KOPT-K1 (cell line): ENCODE measurements at regions not wholly inside any gene's neighbourhood (a gene's known extent, or its start where the extent isn't known, plus 50 kb on each side); places are given as distances from the start of the nearest gene placed in this dataset.

Experiments used
- H3K27ac ChIP-seq: fragments of 200-600 bp; sonication (generic); 2 replicates; pipeline ENCODE4 v1.5.1; 2016; ENCODE audit warnings: antibody characterized with exemption, mild to moderate bottlenecking, low read depth, low read length; ENCODE audit not compliant: poor library complexity, severe bottlenecking
- H3K36me3 ChIP-seq: fragments of 200-600 bp; sonication (generic); 2 replicates; pipeline ENCODE4 v1.5.1; 2017; ENCODE audit warnings: antibody characterized with exemption, mild to moderate bottlenecking, low read length, moderate library complexity; ENCODE audit not compliant: insufficient read depth
- H3K9me3 ChIP-seq: fragments of 200-600 bp; sonication (generic); 2 replicates; pipeline ENCODE4 v1.5.1; 2017; ENCODE audit warnings: antibody characterized with exemption, low read length, mild to moderate bottlenecking; ENCODE audit not compliant: insufficient read depth, poor library complexity, severe bottlenecking

DNA sequence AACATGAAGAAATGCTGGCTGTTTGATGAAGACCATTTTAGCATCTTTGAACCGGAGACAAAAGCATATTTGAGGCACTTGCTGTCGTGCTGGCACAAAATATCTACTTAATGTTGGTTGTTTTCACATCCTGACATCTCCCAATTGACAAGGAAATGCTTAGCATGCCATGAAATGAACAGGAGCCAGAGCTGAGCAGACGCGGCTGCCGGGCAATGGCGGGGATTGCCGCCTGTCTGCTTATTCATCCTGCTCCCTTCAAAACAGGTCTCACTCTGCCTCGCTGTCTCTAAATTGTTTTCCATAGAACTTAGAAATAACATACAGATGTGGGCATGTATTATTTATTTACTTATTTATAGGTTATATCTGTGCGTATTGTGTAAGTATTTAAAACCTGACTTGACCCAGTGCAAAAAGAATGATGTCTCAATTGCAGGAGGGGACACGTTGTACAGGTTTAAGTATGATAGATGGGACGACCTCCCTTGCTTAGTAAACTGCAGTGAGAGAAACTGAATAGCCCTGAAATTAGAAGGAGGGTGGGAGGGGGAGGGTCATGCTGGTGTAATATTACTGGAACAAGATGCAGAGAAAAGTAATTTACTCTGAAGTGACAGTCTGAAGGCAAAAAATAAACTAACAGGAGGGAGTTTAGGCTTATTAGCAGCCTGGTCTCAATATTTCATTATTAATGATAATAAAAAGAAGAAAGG lies 590.4 kb upstream of the PLXNA2 start:
- Histone ChIP-seq H3K36me3 (no peaks in the 10 kb centered on the region), H3K27ac (no peak overlapping the region)

GRCh38 chr1:208835097-208835463 lies 590.9 kb upstream of the PLXNA2 start:
- Histone ChIP-seq H3K27ac (no peak overlapping the region), H3K36me3 (no peaks in the 10 kb centered on the region), H3K9me3 (no peaks in the 10 kb centered on the region)

More for the DNA sequence above, 590.4 kb upstream of the PLXNA2 start:
- no peaks in the 10 kb centered on the region for H3K9me3 ChIP-seq

- H3K9me3 ChIP-seq = no peaks in the 10 kb centered on the region
- no peak overlapping the region for H3K27ac ChIP-seq
- no peaks in the 10 kb centered on the region for H3K36me3 ChIP-seq
Measured at GRCh38 chr1:208835781-208836180, 591.6 kb upstream of the PLXNA2 start.

GRCh38 chr1:208837242-208837641 lies 593.1 kb upstream of the PLXNA2 start:
- Histone ChIP-seq H3K36me3 (no peaks in the 10 kb centered on the region), H3K9me3 (no peaks in the 10 kb centered on the region)

GRCh38 chr1:208841436-208841835 lies 597.3 kb upstream of the PLXNA2 start:
- H3K27ac ChIP-seq = no peak overlapping the region
- no peaks in the 10 kb centered on the region for H3K36me3 ChIP-seq
- H3K9me3 ChIP-seq = no peaks in the 10 kb centered on the region

More at GRCh38 chr1:208837242-208837641, 593.1 kb upstream of the PLXNA2 start:
- no peak overlapping the region for H3K27ac ChIP-seq

DNA sequence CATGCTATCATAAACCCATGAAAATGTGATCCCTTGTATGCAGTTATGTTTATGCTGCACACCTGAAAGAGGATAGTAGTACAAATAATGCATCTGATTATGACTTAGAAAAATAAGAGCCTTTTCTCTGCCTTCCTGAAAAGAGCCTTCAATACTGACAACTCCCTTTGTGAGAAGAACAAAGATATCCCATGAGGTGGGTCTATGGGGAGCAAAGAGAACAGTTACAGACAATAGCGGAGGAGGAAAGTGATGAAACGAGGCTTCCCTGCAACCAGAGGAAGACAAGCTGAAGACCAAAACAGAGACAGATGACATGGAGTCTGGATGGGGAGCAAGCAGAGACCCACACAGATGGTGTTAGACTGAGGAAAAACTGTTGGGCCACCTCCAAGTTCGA lies 598.3 kb upstream of the PLXNA2 start:
- H3K36me3 ChIP-seq = no peaks in the 10 kb centered on the region
- H3K27ac ChIP-seq = no peak overlapping the region
- H3K9me3 ChIP-seq = no peaks in the 10 kb centered on the region

GRCh38 chr1:208844158-208844557 lies 600.0 kb upstream of the PLXNA2 start:
- H3K9me3 ChIP-seq = no peaks in the 10 kb centered on the region
- no peaks in the 10 kb centered on the region for H3K36me3 ChIP-seq
- no peak overlapping the region for H3K27ac ChIP-seq

DNA sequence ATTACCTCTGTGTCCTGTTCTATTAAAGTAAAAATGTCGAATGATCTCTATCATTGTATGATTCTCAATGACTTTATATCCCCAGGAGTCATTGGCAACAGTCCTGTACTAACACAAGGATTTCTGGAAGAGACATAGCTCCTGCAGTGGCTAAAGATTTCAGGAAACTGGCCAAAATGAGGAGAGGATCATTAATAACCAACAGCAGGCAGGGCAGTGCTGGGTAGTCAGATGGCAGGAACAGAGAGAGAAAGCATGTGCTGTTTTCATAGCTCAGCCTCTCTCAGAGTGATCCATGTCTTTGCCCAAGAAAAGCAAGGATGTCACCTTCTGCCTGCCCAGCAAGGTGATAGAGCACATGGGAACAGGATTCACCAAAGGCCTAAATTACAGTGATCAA lies 604.7 kb upstream of the PLXNA2 start:
- H3K27ac ChIP-seq = no peak overlapping the region
- no peaks in the 10 kb centered on the region for H3K9me3 ChIP-seq
- H3K36me3 ChIP-seq = no peaks in the 10 kb centered on the region

DNA sequence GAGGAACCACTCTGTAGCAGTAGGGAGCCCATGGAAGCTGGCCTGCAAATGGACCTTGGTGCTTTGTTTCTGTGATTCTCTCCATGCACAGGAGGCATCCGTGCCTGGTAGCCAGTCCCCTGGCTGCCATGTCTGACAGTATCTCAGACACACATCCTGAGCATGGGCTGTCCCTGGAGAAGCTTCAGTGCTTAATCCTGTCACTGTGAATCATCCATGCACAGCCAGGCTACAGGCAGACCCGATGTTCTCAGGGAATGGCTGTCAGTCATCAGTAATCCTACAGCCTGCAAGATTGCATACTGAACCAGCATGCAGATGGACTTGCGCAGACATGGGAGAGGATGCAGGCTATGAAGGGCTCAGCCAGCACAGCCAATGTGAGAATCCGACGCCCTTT lies 606.3 kb upstream of the PLXNA2 start:
- H3K9me3 ChIP-seq = no peaks in the 10 kb centered on the region
- no peak overlapping the region for H3K27ac ChIP-seq
- H3K36me3 ChIP-seq = no peaks in the 10 kb centered on the region

GRCh38 chr1:208851366-208851765 lies 607.2 kb upstream of the PLXNA2 start:
- Histone ChIP-seq H3K36me3 (no peaks in the 10 kb centered on the region), H3K27ac (no peak overlapping the region), H3K9me3 (no peaks in the 10 kb centered on the region)

- Histone ChIP-seq H3K9me3 (no peaks in the 10 kb centered on the region), H3K36me3 (no peaks in the 10 kb centered on the region), H3K27ac (no peak overlapping the region)
Measured at GRCh38 chr1:208852911-208853310, 608.7 kb upstream of the PLXNA2 start.

GRCh38 chr1:208855403-208855802 lies 611.2 kb upstream of the PLXNA2 start:
- H3K9me3 ChIP-seq = no peaks in the 10 kb centered on the region

GRCh38 chr1:208857465-208857864 lies 613.3 kb upstream of the PLXNA2 start:
- no peaks in the 10 kb centered on the region for H3K36me3 ChIP-seq
- no peaks in the 10 kb centered on the region for H3K9me3 ChIP-seq
- no peak overlapping the region for H3K27ac ChIP-seq

More at GRCh38 chr1:208855403-208855802, 611.2 kb upstream of the PLXNA2 start:
- Histone ChIP-seq H3K27ac (no peak overlapping the region), H3K36me3 (no peaks in the 10 kb centered on the region)

- no peak overlapping the region for H3K27ac ChIP-seq
- no peaks in the 10 kb centered on the region for H3K36me3 ChIP-seq
- H3K9me3 ChIP-seq = no peaks in the 10 kb centered on the region
Measured at GRCh38 chr1:208858738-208859137, 614.6 kb upstream of the PLXNA2 start.

- no peak overlapping the region for H3K27ac ChIP-seq
- no peaks in the 10 kb centered on the region for H3K36me3 ChIP-seq
- H3K9me3 ChIP-seq = no peaks in the 10 kb centered on the region
Measured at GRCh38 chr1:208864366-208864965, 620.3 kb upstream of the PLXNA2 start.

GRCh38 chr1:208866386-208866955 lies 622.3 kb upstream of the PLXNA2 start:
- Histone ChIP-seq H3K9me3 (no peaks in the 10 kb centered on the region), H3K36me3 (no peaks in the 10 kb centered on the region), H3K27ac (no peak overlapping the region)
